Mesenchymal stem cell (in vitro differentiated cells and primary cell): ENCODE measurements at regions not wholly inside any gene's neighbourhood (a gene's known extent, or its start where the extent isn't known, plus 50 kb on each side); places are given as distances from the start of the nearest gene placed in this dataset.

Experiments
- DNase-seq: peaks from one replicate; pipeline ENCODE4 v3.0.0-alpha.2; 2013
- H2AFZ ChIP-seq: one replicate; pipeline ENCODE4 v1.6.1; 2013; ENCODE audit warnings: low read depth, mild to moderate bottlenecking, control low read depth, inconsistent platforms, low read length, moderate library complexity
- H2AK5ac ChIP-seq: 2 replicates; pipeline ENCODE4 v1.6.1; 2013; ENCODE audit warnings: low read length, moderate library complexity, mild to moderate bottlenecking, inconsistent platforms; ENCODE audit not compliant: severe bottlenecking
- H2BK120ac ChIP-seq: one replicate; pipeline ENCODE4 v1.6.1; 2013; ENCODE audit warnings: low read depth, mild to moderate bottlenecking, inconsistent platforms, low read length, moderate library complexity
- H2BK12ac ChIP-seq, 2 experiments: one replicate each; pipeline ENCODE4 v1.6.1; 2013; ENCODE audit warnings: inconsistent platforms in 2 of 2, low read length in 2 of 2, mild to moderate bottlenecking in 2 of 2, moderate library complexity in 2 of 2, control low read depth in 1 of 2
- H2BK15ac ChIP-seq: one replicate; pipeline ENCODE4 v1.6.1; 2013; ENCODE audit warnings: mild to moderate bottlenecking, low read depth, inconsistent platforms; ENCODE audit not compliant: poor library complexity, severe bottlenecking
- H2BK5ac ChIP-seq: 2 replicates; pipeline ENCODE4 v1.6.1; 2013; ENCODE audit warnings: low read depth, mild to moderate bottlenecking, low read length, control low read depth, inconsistent platforms; ENCODE audit not compliant: poor library complexity, severe bottlenecking
- H3K14ac ChIP-seq, 2 experiments: one replicate each; pipeline ENCODE4 v1.6.1; 2013; ENCODE audit warnings: inconsistent platforms in 2 of 2, low read length in 2 of 2, control low read depth in 1 of 2, mild to moderate bottlenecking in 1 of 2, moderate library complexity in 1 of 2
- H3K18ac ChIP-seq, 2 experiments: one replicate each; pipeline ENCODE4 v1.6.1; 2013; ENCODE audit warnings: inconsistent platforms in 2 of 2, low read length in 2 of 2, control low read depth in 1 of 2, low read depth in 1 of 2, mild to moderate bottlenecking in 1 of 2
- H3K23ac ChIP-seq, 2 experiments: one replicate each; pipeline ENCODE4 v1.6.1; 2013; ENCODE audit warnings: inconsistent platforms in 2 of 2, low read length in 2 of 2, mild to moderate bottlenecking in 2 of 2, moderate library complexity in 2 of 2, control low read depth in 1 of 2
- H3K27ac ChIP-seq: 2 replicates; pipeline ENCODE4 v1.5.1; 2013; ENCODE audit warnings: mild to moderate bottlenecking, moderate library complexity, low read length, control low read depth, inconsistent platforms; ENCODE audit not compliant: poor library complexity, severe bottlenecking
- H3K27me3 ChIP-seq, 2 experiments: 2 replicates each; pipeline versions ENCODE4 v1.6.1 to v1.7.0; 2013; ENCODE audit warnings: low read length in 2 of 2, mild to moderate bottlenecking in 2 of 2, moderate library complexity in 2 of 2, control low read depth in 1 of 2, inconsistent platforms in 1 of 2; ENCODE audit not compliant: control insufficient read depth in 1 of 2, insufficient read depth in 1 of 2
- H3K36me3 ChIP-seq, 2 experiments: 2 replicates each; pipeline versions ENCODE4 v1.6.1 to v1.7.0; 2013; ENCODE audit warnings: low read length in 2 of 2, control low read depth in 1 of 2, inconsistent platforms in 1 of 2, low read depth in 1 of 2, mild to moderate bottlenecking in 1 of 2; ENCODE audit not compliant: insufficient read depth in 2 of 2, control insufficient read depth in 1 of 2
- H3K4ac ChIP-seq, 2 experiments: one replicate each; pipeline ENCODE4 v1.6.1; 2013; ENCODE audit warnings: inconsistent platforms in 2 of 2, low read length in 2 of 2, mild to moderate bottlenecking in 2 of 2, moderate library complexity in 2 of 2, control low read depth in 1 of 2, low read depth in 1 of 2
- H3K4me1 ChIP-seq: 2 replicates; pipeline ENCODE4 v1.6.1; 2013; ENCODE audit warnings: low read depth, low read length, control low read depth; ENCODE audit not compliant: control insufficient read depth, insufficient read depth
- H3K4me2 ChIP-seq: 2 replicates; pipeline ENCODE4 v1.6.1; 2013; ENCODE audit warnings: low read length, mild to moderate bottlenecking, inconsistent platforms; ENCODE audit not compliant: poor library complexity, severe bottlenecking
- H3K4me3 ChIP-seq, 2 experiments: 2 replicates each; pipeline versions ENCODE4 v1.5.1 to v1.7.0; 2013; ENCODE audit warnings: low read length in 2 of 2, mild to moderate bottlenecking in 2 of 2, control low read depth in 1 of 2, low read depth in 1 of 2; ENCODE audit not compliant: insufficient read depth in 1 of 2
- H3K79me1 ChIP-seq: replicated peaks from 2 replicates; pipeline ENCODE4 v1.6.1; 2013; ENCODE audit warnings: mild to moderate bottlenecking, control low read depth, low read length, inconsistent platforms; ENCODE audit not compliant: poor library complexity, severe bottlenecking
- H3K9ac ChIP-seq: 2 replicates; pipeline ENCODE4 v1.7.0; 2013; ENCODE audit warnings: mild to moderate bottlenecking, low read length, moderate library complexity
- H3K9me3 ChIP-seq: 2 replicates; pipeline ENCODE4 v1.7.0; 2013; ENCODE audit warnings: mild to moderate bottlenecking, low read length; ENCODE audit not compliant: control insufficient read depth
- H4K8ac ChIP-seq: one replicate; pipeline ENCODE4 v1.6.1; 2013; ENCODE audit warnings: inconsistent platforms, mild to moderate bottlenecking, low read length, moderate library complexity
- H4K91ac ChIP-seq: one replicate; pipeline ENCODE4 v1.6.1; 2013; ENCODE audit warnings: mild to moderate bottlenecking, low read length, inconsistent platforms
- WGBS: methylation state at CpG from one replicate; pipeline ENCODE4 v1.1.7; 2013; ENCODE audit warnings: mixed read lengths; 5-methylcytosine and 5-hydroxymethylcytosine counted together

DNA sequence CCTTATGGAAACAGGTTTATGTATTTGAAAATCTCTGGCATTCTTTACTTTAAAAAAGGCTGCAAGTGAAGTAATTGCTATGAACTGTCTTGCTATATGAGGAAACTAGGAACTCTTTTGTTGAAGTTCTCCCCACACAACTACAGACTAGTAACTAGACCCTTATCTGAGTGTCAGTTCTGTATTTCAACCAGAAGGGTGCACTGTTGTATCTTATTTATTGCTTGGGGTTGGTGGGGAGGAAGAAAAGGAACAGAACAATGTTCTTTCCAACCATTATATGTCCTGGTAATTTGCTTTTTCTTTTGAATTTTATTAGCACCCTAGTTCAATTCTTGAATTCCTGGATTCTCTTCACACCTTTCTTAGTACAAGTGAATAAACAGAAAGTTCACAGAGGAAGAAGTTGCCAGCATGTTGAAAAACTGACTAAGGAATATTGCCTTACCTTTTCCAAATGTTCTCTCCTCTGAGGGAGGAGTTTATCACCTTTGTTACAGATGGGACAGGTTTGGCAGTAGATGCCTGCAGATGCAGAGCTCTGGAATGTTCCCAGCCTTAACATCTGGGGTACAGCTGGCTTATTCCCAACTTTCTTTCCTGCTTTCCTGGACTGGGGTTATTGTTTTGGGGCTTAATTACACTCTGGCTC, 162.4 kb upstream of the CFAP20DC start:
- Histone ChIP-seq H3K14ac (no peak overlapping the region), H2AFZ (no peak overlapping the region), H3K36me3 (no peaks in the 10 kb centered on the region), H2BK120ac (no peak overlapping the region), H2BK5ac (no peak overlapping the region), H3K79me1 (no peaks in the 10 kb centered on the region), H4K8ac (no peak overlapping the region), H3K9ac (no peak overlapping the region), H3K27ac (no peak overlapping the region), H2BK15ac (no peak overlapping the region), H3K23ac (no peak overlapping the region), H2AK5ac (no peak overlapping the region), H3K4ac (no peak overlapping the region), H3K18ac (no peak overlapping the region), H3K27me3 (no peaks in the 10 kb centered on the region), H3K9me3 (no peaks in the 10 kb centered on the region), H3K4me3 (no peak overlapping the region), H4K91ac (no peak overlapping the region), H2BK12ac (no peak overlapping the region), H3K4me1 (no peaks in the 10 kb centered on the region), H3K4me2 (no peak overlapping the region)
- DNase-seq: peak; percentile 63

- no peak overlapping the region for H2BK15ac ChIP-seq
- H2BK5ac ChIP-seq: no peak overlapping the region
- H3K4me2 ChIP-seq: no peak overlapping the region
- no peak overlapping the region for H3K14ac ChIP-seq
- H4K8ac ChIP-seq: no peak overlapping the region
- H3K4me3 ChIP-seq: no peak overlapping the region
- H2AK5ac ChIP-seq: no peak overlapping the region
- no peaks in the 10 kb centered on the region for H3K4me1 ChIP-seq
- H3K18ac ChIP-seq: no peak overlapping the region
- H3K27me3 ChIP-seq: no peaks in the 10 kb centered on the region
- no peak overlapping the region for H3K27ac ChIP-seq
- H2BK120ac ChIP-seq: no peak overlapping the region
- H3K36me3 ChIP-seq: no peaks in the 10 kb centered on the region
- H2BK12ac ChIP-seq: no peak overlapping the region
- DNase-seq: no peak
- H3K79me1 ChIP-seq: no peaks in the 10 kb centered on the region
- 94% methylated on average over 2 of the region's 2 CpGs for WGBS
- no peak overlapping the region for H2AFZ ChIP-seq
- H3K23ac ChIP-seq: no peak overlapping the region
- H4K91ac ChIP-seq: no peak overlapping the region
- H3K9ac ChIP-seq: no peak overlapping the region
- H3K9me3 ChIP-seq: no peaks in the 10 kb centered on the region
- no peak overlapping the region for H3K4ac ChIP-seq
Measured at GRCh38 chr3:59210260-59210659, 160.4 kb upstream of the CFAP20DC start.

GRCh38 chr3:59192473-59192872, 142.6 kb upstream of the CFAP20DC start:
- Histone ChIP-seq H3K14ac (no peak overlapping the region), H3K4ac (no peak overlapping the region), H3K4me2 (no peak overlapping the region), H3K27ac (no peak overlapping the region), H3K36me3 (no peaks in the 10 kb centered on the region), H4K91ac (no peak overlapping the region), H3K9ac (no peak overlapping the region), H3K4me1 (no peaks in the 10 kb centered on the region), H3K23ac (no peak overlapping the region), H2AK5ac (no peak overlapping the region), H3K4me3 (no peak overlapping the region), H2BK5ac (no peak overlapping the region), H3K27me3 (no peaks in the 10 kb centered on the region), H2BK120ac (no peak overlapping the region), H2BK12ac (no peak overlapping the region), H2BK15ac (no peak overlapping the region), H4K8ac (no peak overlapping the region), H3K9me3 (no peaks in the 10 kb centered on the region), H3K18ac (no peak overlapping the region), H2AFZ (no peak overlapping the region), H3K79me1 (no peaks in the 10 kb centered on the region)
- DNase-seq: peak; percentile 5

DNA sequence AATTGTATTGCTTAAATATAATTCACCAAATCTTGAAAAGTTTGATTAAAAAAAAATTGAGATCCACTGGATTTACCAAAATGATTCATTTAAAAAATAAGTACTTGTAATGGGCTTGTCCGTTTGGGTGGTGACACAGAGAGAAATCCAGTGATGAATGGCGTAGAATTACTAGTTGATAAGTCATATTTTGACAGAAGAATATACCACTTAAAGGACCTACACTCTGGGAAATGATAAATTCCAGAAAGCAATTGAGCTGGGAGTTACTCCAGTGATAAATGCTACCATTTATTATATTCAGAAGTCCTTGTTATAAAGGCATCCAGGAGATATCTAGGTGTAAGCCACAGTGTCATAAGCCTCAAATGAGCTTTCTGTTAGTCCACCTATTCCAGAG, 141.8 kb upstream of the CFAP20DC start:
- H3K4ac ChIP-seq: no peak overlapping the region
- no peaks in the 10 kb centered on the region for H3K9me3 ChIP-seq
- H4K91ac ChIP-seq: no peak overlapping the region
- H3K4me3 ChIP-seq: no peak overlapping the region
- no peak overlapping the region for H3K14ac ChIP-seq
- peak overlapping the region; percentile 1 for H3K9ac ChIP-seq
- H3K4me1 ChIP-seq: no peaks in the 10 kb centered on the region
- no peak overlapping the region for H2BK120ac ChIP-seq
- no CpG with 5 or more reads among the region's 2 CpGs for WGBS
- H2BK15ac ChIP-seq: no peak overlapping the region
- H3K4me2 ChIP-seq: no peak overlapping the region
- no peak overlapping the region for H3K23ac ChIP-seq
- no peaks in the 10 kb centered on the region for H3K36me3 ChIP-seq
- H2BK5ac ChIP-seq: no peak overlapping the region
- H3K27me3 ChIP-seq: no peaks in the 10 kb centered on the region
- no peak overlapping the region for H3K18ac ChIP-seq
- H3K27ac ChIP-seq: no peak overlapping the region
- no peaks in the 10 kb centered on the region for H3K79me1 ChIP-seq
- no peak overlapping the region for H2AFZ ChIP-seq
- H4K8ac ChIP-seq: no peak overlapping the region
- no peak overlapping the region for H2BK12ac ChIP-seq
- H2AK5ac ChIP-seq: no peak overlapping the region
- DNase-seq: no peak
